Nephron (organoid): ENCODE measurements at regions not wholly inside any gene's neighbourhood (a gene's known extent, or its start where the extent isn't known, plus 50 kb on each side); places are given as distances from the start of the nearest gene placed in this dataset.

Experiments used
- H3K27ac Mint-ChIP-seq, 3 experiments: 2 replicates each; pipeline ENCODE4 v1.8.0; 2020; ENCODE audit warnings: mixed read lengths in 3 of 3, mild to moderate bottlenecking in 2 of 3, moderate library complexity in 1 of 3
- H3K27me3 Mint-ChIP-seq: 2 replicates; pipeline ENCODE4 v1.8.0; 2021; ENCODE audit warnings: low read depth, mild to moderate bottlenecking, moderate library complexity, mixed read lengths
- H3K36me3 Mint-ChIP-seq: 2 replicates; pipeline ENCODE4 v1.8.0; 2020; ENCODE audit warnings: low read depth, mixed read lengths
- H3K4me1 Mint-ChIP-seq: 2 replicates; pipeline ENCODE4 v1.8.0; 2020; ENCODE audit warnings: mixed read lengths
- H3K4me3 Mint-ChIP-seq, 3 experiments: 2 replicates each; pipeline ENCODE4 v1.8.0; 2020; ENCODE audit warnings: mild to moderate bottlenecking in 3 of 3, mixed read lengths in 3 of 3, moderate library complexity in 2 of 3
- H3K9me3 Mint-ChIP-seq: 2 replicates; pipeline ENCODE4 v1.8.0; 2020; ENCODE audit warnings: mixed read lengths
- TF ChIP-seq, protein P1 (sequence below), 3 experiments: fragments of 200-600 bp; sonication (generic); IDR thresholded peaks; one replicate each; pipeline ENCODE4 v1.5.0; 2021; ENCODE audit warnings: antibody characterized with exemption in 3 of 3; ENCODE audit not compliant: unreplicated experiment in 3 of 3

GRCh38 chr10:130986846-130987245, 324.7 kb downstream of the TCERG1L start:
- Mint-ChIP-seq H3K27me3 (peaks cover 8% of the 10 kb centered on the region), H3K9me3 (peaks cover 13% of the 10 kb centered on the region)

GRCh38 chr10:130987401-130987800, 324.1 kb downstream of the TCERG1L start:
- Mint-ChIP-seq H3K9me3 (peaks cover 12% of the 10 kb centered on the region), H3K36me3 (no peaks in the 10 kb centered on the region), H3K4me1 (peaks cover 5% of the 10 kb centered on the region), H3K4me3 (no peak overlapping the region), H3K27ac (no peak overlapping the region), H3K27me3 (peaks cover 10% of the 10 kb centered on the region)
- TF ChIP-seq, protein P1, sequence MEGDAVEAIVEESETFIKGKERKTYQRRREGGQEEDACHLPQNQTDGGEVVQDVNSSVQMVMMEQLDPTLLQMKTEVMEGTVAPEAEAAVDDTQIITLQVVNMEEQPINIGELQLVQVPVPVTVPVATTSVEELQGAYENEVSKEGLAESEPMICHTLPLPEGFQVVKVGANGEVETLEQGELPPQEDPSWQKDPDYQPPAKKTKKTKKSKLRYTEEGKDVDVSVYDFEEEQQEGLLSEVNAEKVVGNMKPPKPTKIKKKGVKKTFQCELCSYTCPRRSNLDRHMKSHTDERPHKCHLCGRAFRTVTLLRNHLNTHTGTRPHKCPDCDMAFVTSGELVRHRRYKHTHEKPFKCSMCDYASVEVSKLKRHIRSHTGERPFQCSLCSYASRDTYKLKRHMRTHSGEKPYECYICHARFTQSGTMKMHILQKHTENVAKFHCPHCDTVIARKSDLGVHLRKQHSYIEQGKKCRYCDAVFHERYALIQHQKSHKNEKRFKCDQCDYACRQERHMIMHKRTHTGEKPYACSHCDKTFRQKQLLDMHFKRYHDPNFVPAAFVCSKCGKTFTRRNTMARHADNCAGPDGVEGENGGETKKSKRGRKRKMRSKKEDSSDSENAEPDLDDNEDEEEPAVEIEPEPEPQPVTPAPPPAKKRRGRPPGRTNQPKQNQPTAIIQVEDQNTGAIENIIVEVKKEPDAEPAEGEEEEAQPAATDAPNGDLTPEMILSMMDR (IDR thresholded peaks at IDR 0.05; ENCODE audit: unreplicated experiment in 3 of 3), result no peak

More at GRCh38 chr10:130986846-130987245, 324.7 kb downstream of the TCERG1L start:
- Mint-ChIP-seq H3K36me3 (no peaks in the 10 kb centered on the region), H3K4me1 (peaks cover 5% of the 10 kb centered on the region), H3K27ac (no peak overlapping the region), H3K4me3 (no peak overlapping the region)
- TF ChIP-seq, protein P1 (IDR thresholded peaks at IDR 0.05; ENCODE audit: unreplicated experiment in 3 of 3), result no peak

GRCh38 chr10:130989670-130990232, 321.8 kb downstream of the TCERG1L start:
- Mint-ChIP-seq H3K4me1 (peaks cover 5% of the 10 kb centered on the region), H3K27me3 (peaks cover 19% of the 10 kb centered on the region), H3K9me3 (peaks cover 2% of the 10 kb centered on the region), H3K27ac (no peak overlapping the region), H3K4me3 (no peak overlapping the region), H3K36me3 (no peaks in the 10 kb centered on the region)
- TF ChIP-seq, protein P1 (IDR thresholded peaks at IDR 0.05; ENCODE audit: unreplicated experiment in 3 of 3), result no peak

GRCh38 chr10:130990486-130990885, 321.0 kb downstream of the TCERG1L start:
- Mint-ChIP-seq H3K9me3 (peaks cover 2% of the 10 kb centered on the region), H3K4me3 (no peak overlapping the region), H3K4me1 (peaks cover 5% of the 10 kb centered on the region), H3K36me3 (no peaks in the 10 kb centered on the region), H3K27ac (no peak overlapping the region), H3K27me3 (peaks cover 22% of the 10 kb centered on the region)
- TF ChIP-seq, protein P1 (IDR thresholded peaks at IDR 0.05; ENCODE audit: unreplicated experiment in 3 of 3), result no peak

DNA sequence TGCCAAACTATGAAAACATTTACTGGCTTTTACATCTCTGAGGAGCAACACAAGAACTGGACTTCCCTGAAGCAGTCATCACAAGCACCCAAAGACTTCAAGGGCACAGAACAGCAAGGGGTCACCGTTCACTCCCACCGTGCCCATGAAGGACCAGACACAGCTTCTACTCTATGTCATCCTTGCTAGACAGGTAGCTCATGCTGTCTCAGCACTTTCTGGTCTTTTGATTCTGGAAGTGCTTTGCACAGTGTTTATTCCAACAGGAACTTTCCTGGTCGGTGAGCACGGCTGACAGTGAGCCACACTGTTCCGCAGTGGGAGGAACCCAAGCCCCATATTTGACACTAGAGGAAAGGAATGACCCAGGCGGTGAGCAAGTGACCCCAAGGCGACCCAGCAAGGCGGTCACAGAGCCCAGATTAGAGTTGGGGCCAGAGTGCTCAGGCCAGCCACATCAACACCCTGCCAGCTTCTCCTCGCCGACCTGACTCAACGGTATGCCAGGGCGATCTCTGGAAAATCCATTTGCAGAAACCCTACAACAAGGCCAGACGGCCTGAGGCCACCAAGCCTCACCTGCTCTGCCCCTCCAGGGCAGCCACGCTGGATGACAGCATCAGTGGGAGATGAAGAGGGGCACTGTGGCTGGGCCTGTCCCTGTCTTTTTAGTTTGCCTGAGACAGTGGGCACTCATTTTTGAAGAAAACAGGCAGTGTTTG, 318.6 kb downstream of the TCERG1L start:
- peaks cover 5% of the 10 kb centered on the region for H3K4me1 Mint-ChIP-seq
- H3K36me3 Mint-ChIP-seq, result no peaks in the 10 kb centered on the region
- H3K4me3 Mint-ChIP-seq, result no peak overlapping the region
- peaks cover 9% of the 10 kb centered on the region for H3K9me3 Mint-ChIP-seq
- no peak overlapping the region for H3K27ac Mint-ChIP-seq
- H3K27me3 Mint-ChIP-seq, result peaks cover 46% of the 10 kb centered on the region
- TF ChIP-seq, protein P1 (IDR thresholded peaks at IDR 0.05; ENCODE audit: unreplicated experiment in 3 of 3), result no peak

GRCh38 chr10:130993612-130994011, 317.9 kb downstream of the TCERG1L start:
- TF ChIP-seq, protein P1 (IDR thresholded peaks at IDR 0.05; ENCODE audit: unreplicated experiment in 3 of 3), result no peak
- Mint-ChIP-seq H3K9me3 (peaks cover 9% of the 10 kb centered on the region), H3K4me3 (no peak overlapping the region), H3K27me3 (peaks cover 53% of the 10 kb centered on the region), H3K4me1 (peaks cover 5% of the 10 kb centered on the region), H3K36me3 (no peaks in the 10 kb centered on the region), H3K27ac (no peak overlapping the region)
